Gastroesophageal sphincter (tissue), 4 donors: ENCODE measurements at regions not wholly inside any gene's neighbourhood (a gene's known extent, or its start where the extent isn't known, plus 50 kb on each side); places are given as distances from the start of the nearest gene placed in this dataset.

Experiments used
- ATAC-seq: fragments of 150-250 bp; one replicate; pipeline ENCODE4 v1.9.1; 2016; ENCODE audit warnings: mild to moderate bottlenecking, moderate library complexity
- H3K27ac ChIP-seq, 4 donors: fragments of 200-600 bp; sonication (generic) in 3 of 4; 1 replicate in 3 of 4; 2 replicates in 1 of 4; pipeline ENCODE4 v1.5.1; 2016 to 2019
- H3K27me3 ChIP-seq: fragments of 200-600 bp; sonication (generic); one replicate; pipeline ENCODE4 v1.5.1; 2019
- H3K36me3 ChIP-seq, 2 donors: fragments of 200-600 bp; sonication (generic); one replicate each; pipeline ENCODE4 v1.5.1; 2019; ENCODE audit warnings: control low read depth in 1 of 2
- H3K4me1 ChIP-seq, 3 donors: fragments of 200-600 bp; sonication (generic); 1 replicate in 2 of 3; 2 replicates in 1 of 3; pipeline ENCODE4 v1.5.1; 2016 to 2019; ENCODE audit warnings: control low read depth in 2 of 3
- H3K4me3 ChIP-seq, 2 donors: fragments of 200-600 bp; sonication (generic); one replicate each; pipeline ENCODE4 v1.5.1; 2019; ENCODE audit warnings: mild to moderate bottlenecking in 1 of 2, moderate library complexity in 1 of 2
- H3K9me3 ChIP-seq, 3 donors: fragments of 200-600 bp; sonication (generic); one replicate each; pipeline ENCODE4 v1.5.1; 2017 to 2019; ENCODE audit warnings: control low read depth in 2 of 3
- CTCF ChIP-seq, 4 experiments: fragments of 200-600 bp in 2 of 4; fragments of 450-650 bp in 2 of 4; sonication (generic) in 1 of 4; IDR thresholded peaks; one replicate each; pipeline ENCODE4 v1.5.1; 2017 to 2019; ENCODE audit warnings: antibody characterized with exemption in 4 of 4, mild to moderate bottlenecking in 2 of 4, moderate library complexity in 2 of 4
- EP300 ChIP-seq: sonication (generic); formaldehyde crosslinking; IDR thresholded peaks from one replicate; pipeline ENCODE4 v1.6.1; 2017; ENCODE audit warnings: antibody characterized with exemption, mild to moderate bottlenecking
- POLR2A ChIP-seq, 2 donors: fragments of 450-650 bp; IDR thresholded peaks; one replicate each; pipeline ENCODE4 v1.6.1; 2017; ENCODE audit warnings: antibody characterized with exemption in 2 of 2, mild to moderate bottlenecking in 2 of 2, moderate library complexity in 1 of 2
- POLR2AphosphoS5 ChIP-seq: sonication (generic); formaldehyde crosslinking; IDR thresholded peaks from one replicate; pipeline ENCODE4 v1.6.1; 2017; ENCODE audit warnings: antibody characterized with exemption
- WGBS, 2 donors: methylation state at CpG; one replicate each; pipeline ENCODE4 v1.1.5; 2018; ENCODE audit warnings: low coverage in 1 of 2; 5-methylcytosine and 5-hydroxymethylcytosine counted together

GRCh38 chr1:177469519-177469918, 298.8 kb downstream of the BRINP2 start:
- Histone ChIP-seq H3K4me1 (no peaks in the 10 kb centered on the region), H3K4me3 (no peak overlapping the region), H3K27ac (no peak overlapping the region), H3K36me3 (no peaks in the 10 kb centered on the region), H3K9me3 (no peaks in the 10 kb centered on the region), H3K27me3 (no peaks in the 10 kb centered on the region)
- TF ChIP-seq CTCF (IDR thresholded peaks at IDR 0.05): no peak
- TF ChIP-seq POLR2AphosphoS5: no peak
- ATAC-seq: no peak
- WGBS, 2 donors: 87 to 97% methylated on average over 3 of the region's 3 CpGs

GRCh38 chr1:177466286-177466685, 295.5 kb downstream of the BRINP2 start:
- H3K27ac ChIP-seq: no peak overlapping the region
- 82 to 89% methylated on average over 1 to 2 of the region's 2 CpGs for WGBS, 2 donors

GRCh38 chr1:177464686-177465085, 293.9 kb downstream of the BRINP2 start:
- no peak for TF ChIP-seq POLR2AphosphoS5
- TF ChIP-seq POLR2A (IDR thresholded peaks at IDR 0.05): no peak
- TF ChIP-seq EP300: no peak
- no peak for TF ChIP-seq CTCF (IDR thresholded peaks at IDR 0.05)
- ATAC-seq: no peak
- WGBS, 2 donors: 45 to 67% methylated on average over 2 of the region's 2 CpGs
- Histone ChIP-seq H3K27ac (no peak overlapping the region), H3K4me1 (no peaks in the 10 kb centered on the region), H3K4me3 (no peak overlapping the region), H3K36me3 (no peaks in the 10 kb centered on the region), H3K27me3 (no peaks in the 10 kb centered on the region), H3K9me3 (no peaks in the 10 kb centered on the region)

More at GRCh38 chr1:177466286-177466685, 295.5 kb downstream of the BRINP2 start:
- no peak overlapping the region for H3K4me3 ChIP-seq
- H3K36me3 ChIP-seq: no peaks in the 10 kb centered on the region
- ATAC-seq: no peak
- no peaks in the 10 kb centered on the region for H3K9me3 ChIP-seq
- TF ChIP-seq POLR2A (IDR thresholded peaks at IDR 0.05) (no peak), CTCF (IDR thresholded peaks at IDR 0.05) (no peak), POLR2AphosphoS5 (no peak), EP300 (no peak)
- H3K27me3 ChIP-seq: no peaks in the 10 kb centered on the region
- H3K4me1 ChIP-seq: no peaks in the 10 kb centered on the region

- no peak overlapping the region for H3K27ac ChIP-seq
- WGBS, 2 donors: 80% methylated on average over 2 of the region's 2 CpGs
These were observed 280.4 kb downstream of the BRINP2 start for GRCh38 chr1:177451191-177451590.

More at GRCh38 chr1:177451191-177451590, 280.4 kb downstream of the BRINP2 start:
- H3K4me1 ChIP-seq: peaks cover 0 to 3% (median 0%) of the 10 kb centered on the region in 3 donors
- ATAC-seq: no peak
- no peak overlapping the region for H3K4me3 ChIP-seq
- H3K36me3 ChIP-seq: no peaks in the 10 kb centered on the region
- TF ChIP-seq POLR2AphosphoS5: no peak
- no peak for TF ChIP-seq CTCF (IDR thresholded peaks at IDR 0.05)
- no peak for TF ChIP-seq POLR2A (IDR thresholded peaks at IDR 0.05)
- TF ChIP-seq EP300: no peak
- no peaks in the 10 kb centered on the region for H3K27me3 ChIP-seq
- H3K9me3 ChIP-seq: no peaks in the 10 kb centered on the region
